Activated CD4-positive, alpha-beta memory T cell treated with anti-CD3 and anti-CD28 coated beads, Interleukin-2, amount 10 ng/mL, durations not matched to agents 7 days and 5 days (primary cell): ENCODE measurements at regions not wholly inside any gene's neighbourhood (a gene's known extent, or its start where the extent isn't known, plus 50 kb on each side); places are given as distances from the start of the nearest gene placed in this dataset.

Experiments
- CTCF ChIA-PET: fragments of 350-600 bp; sonication (Branson Sonifier 250); formaldehyde crosslinking; loops from one replicate; lab custom pipeline; 2021; ENCODE audit warnings: antibody characterized with exemption, inconsistent platforms; lab: Charles Lee
- POLR2A ChIA-PET: fragments of 350-600 bp; sonication (Branson Sonifier 250); formaldehyde crosslinking; loops from one replicate; lab custom pipeline; 2021; ENCODE audit warnings: antibody characterized with exemption; lab: Charles Lee
- DNase-seq: peaks from one replicate; pipeline ENCODE4 v3.0.0-alpha.2; 2020
- H3K27ac Mint-ChIP-seq: one replicate; pipeline ENCODE4 v1.8.0; 2021; ENCODE audit warnings: mild to moderate bottlenecking, mixed read lengths
- H3K27me3 Mint-ChIP-seq: one replicate; pipeline ENCODE4 v1.8.0; 2021; ENCODE audit warnings: mixed read lengths
- H3K36me3 Mint-ChIP-seq: one replicate; pipeline ENCODE4 v1.8.0; 2021; ENCODE audit warnings: low read depth, mixed read lengths
- H3K4me1 Mint-ChIP-seq: one replicate; pipeline ENCODE4 v1.8.0; 2021; ENCODE audit warnings: mixed read lengths
- H3K4me3 Mint-ChIP-seq: one replicate; pipeline ENCODE4 v1.8.0; 2021; ENCODE audit warnings: mild to moderate bottlenecking, mixed read lengths
- H3K9me3 Mint-ChIP-seq: one replicate; pipeline ENCODE4 v1.8.0; 2021; ENCODE audit warnings: mixed read lengths

- H3K27ac Mint-ChIP-seq: no peak overlapping the region
- H3K9me3 Mint-ChIP-seq: no peaks in the 10 kb centered on the region
- DNase-seq: no peak
- peaks cover 19% of the 10 kb centered on the region for H3K27me3 Mint-ChIP-seq
- POLR2A ChIA-PET: no interaction called here
- no peaks in the 10 kb centered on the region for H3K4me1 Mint-ChIP-seq
- CTCF ChIA-PET: no interaction called here
- H3K4me3 Mint-ChIP-seq: no peak overlapping the region
- H3K36me3 Mint-ChIP-seq: no peaks in the 10 kb centered on the region
Measured at GRCh38 chr14:51548187-51548586, 103.5 kb upstream of the FRMD6 start.

- ChIA-PET POLR2A (no interaction called here), CTCF (no interaction called here)
- no peaks in the 10 kb centered on the region for H3K9me3 Mint-ChIP-seq
- H3K27ac Mint-ChIP-seq: no peak overlapping the region
- DNase-seq: no peak
- H3K36me3 Mint-ChIP-seq: no peaks in the 10 kb centered on the region
- no peak overlapping the region for H3K4me3 Mint-ChIP-seq
- no peaks in the 10 kb centered on the region for H3K4me1 Mint-ChIP-seq
- H3K27me3 Mint-ChIP-seq: peaks cover 18% of the 10 kb centered on the region
Measured at GRCh38 chr14:51550636-51551035, 101.1 kb upstream of the FRMD6 start.

- H3K36me3 Mint-ChIP-seq: no peaks in the 10 kb centered on the region
- H3K4me1 Mint-ChIP-seq: no peaks in the 10 kb centered on the region
- DNase-seq: no peak
- no peak overlapping the region for H3K27ac Mint-ChIP-seq
- no peaks in the 10 kb centered on the region for H3K9me3 Mint-ChIP-seq
- ChIA-PET CTCF (no interaction called here), POLR2A (interaction anchor here (1.1 kb wide), 1 partner anchor 40 kb away, joined by 3 read pairs; no protein-coding TSS in a partner anchor)
- H3K4me3 Mint-ChIP-seq: no peak overlapping the region
- peaks cover 15% of the 10 kb centered on the region for H3K27me3 Mint-ChIP-seq
Measured at GRCh38 chr14:51552275-51552674, 99.4 kb upstream of the FRMD6 start.

GRCh38 chr14:51552768-51553404 is 98.8 kb upstream of the FRMD6 start:
- POLR2A ChIA-PET: interaction anchor here (1.1 kb wide), 1 partner anchor 39 kb away, joined by 3 read pairs; no protein-coding TSS in a partner anchor
- DNase-seq: no peak
- H3K4me1 Mint-ChIP-seq: no peaks in the 10 kb centered on the region
- no peak overlapping the region for H3K27ac Mint-ChIP-seq
- CTCF ChIA-PET: no interaction called here
- no peak overlapping the region for H3K4me3 Mint-ChIP-seq
- peaks cover 13% of the 10 kb centered on the region for H3K27me3 Mint-ChIP-seq
- H3K36me3 Mint-ChIP-seq: no peaks in the 10 kb centered on the region
- H3K9me3 Mint-ChIP-seq: no peaks in the 10 kb centered on the region

- Mint-ChIP-seq H3K27me3 (peaks cover 13% of the 10 kb centered on the region), H3K36me3 (no peaks in the 10 kb centered on the region), H3K4me1 (no peaks in the 10 kb centered on the region), H3K9me3 (no peaks in the 10 kb centered on the region), H3K27ac (no peak overlapping the region), H3K4me3 (no peak overlapping the region)
- DNase-seq: no peak
- CTCF ChIA-PET: no interaction called here
- POLR2A ChIA-PET: no interaction called here
Measured at GRCh38 chr14:51554339-51554920, 97.3 kb upstream of the FRMD6 start.

GRCh38 chr14:51554953-51555352 is 96.8 kb upstream of the FRMD6 start:
- Mint-ChIP-seq H3K27ac (no peak overlapping the region), H3K27me3 (peaks cover 13% of the 10 kb centered on the region), H3K9me3 (no peaks in the 10 kb centered on the region), H3K4me1 (no peaks in the 10 kb centered on the region), H3K4me3 (no peak overlapping the region), H3K36me3 (no peaks in the 10 kb centered on the region)
- CTCF ChIA-PET: interaction anchor here (1.0 kb wide), 1 partner anchor 422 kb away, joined by 3 read pairs; no protein-coding TSS in a partner anchor
- DNase-seq: no peak
- POLR2A ChIA-PET: no interaction called here

GRCh38 chr14:51561141-51561540 is 90.6 kb upstream of the FRMD6 start:
- Mint-ChIP-seq H3K27me3 (peaks cover 2% of the 10 kb centered on the region), H3K36me3 (no peaks in the 10 kb centered on the region), H3K27ac (no peak overlapping the region)

GRCh38 chr14:51562816-51563215 is 88.9 kb upstream of the FRMD6 start:
- DNase-seq: no peak
- Mint-ChIP-seq H3K27ac (no peak overlapping the region), H3K9me3 (no peaks in the 10 kb centered on the region), H3K4me1 (peaks cover 13% of the 10 kb centered on the region), H3K27me3 (no peaks in the 10 kb centered on the region), H3K36me3 (no peaks in the 10 kb centered on the region), H3K4me3 (no peak overlapping the region)
- ChIA-PET CTCF (no interaction called here), POLR2A (no interaction called here)

More at GRCh38 chr14:51561141-51561540, 90.6 kb upstream of the FRMD6 start:
- POLR2A ChIA-PET: no interaction called here
- Mint-ChIP-seq H3K9me3 (no peaks in the 10 kb centered on the region), H3K4me1 (no peaks in the 10 kb centered on the region), H3K4me3 (no peak overlapping the region)
- CTCF ChIA-PET: no interaction called here
- DNase-seq: no peak

GRCh38 chr14:51563560-51563959 is 88.2 kb upstream of the FRMD6 start:
- no peaks in the 10 kb centered on the region for H3K9me3 Mint-ChIP-seq
- no peak overlapping the region for H3K4me3 Mint-ChIP-seq
- ChIA-PET POLR2A (no interaction called here), CTCF (no interaction called here)
- DNase-seq: no peak
- no peak overlapping the region for H3K27ac Mint-ChIP-seq
- peaks cover 13% of the 10 kb centered on the region for H3K4me1 Mint-ChIP-seq
- no peaks in the 10 kb centered on the region for H3K27me3 Mint-ChIP-seq
- no peaks in the 10 kb centered on the region for H3K36me3 Mint-ChIP-seq

- ChIA-PET CTCF (no interaction called here), POLR2A (no interaction called here)
- no peaks in the 10 kb centered on the region for H3K27me3 Mint-ChIP-seq
Measured at GRCh38 chr14:51564460-51564859, 87.2 kb upstream of the FRMD6 start.

GRCh38 chr14:51564986-51565604 is 86.6 kb upstream of the FRMD6 start:
- Mint-ChIP-seq H3K4me3 (no peak overlapping the region), H3K27me3 (no peaks in the 10 kb centered on the region), H3K9me3 (no peaks in the 10 kb centered on the region), H3K36me3 (no peaks in the 10 kb centered on the region), H3K4me1 (peaks cover 13% of the 10 kb centered on the region), H3K27ac (no peak overlapping the region)
- no peak for DNase-seq
- CTCF ChIA-PET: no interaction called here
- POLR2A ChIA-PET: no interaction called here

More at GRCh38 chr14:51564460-51564859, 87.2 kb upstream of the FRMD6 start:
- Mint-ChIP-seq H3K9me3 (no peaks in the 10 kb centered on the region), H3K4me3 (no peak overlapping the region), H3K36me3 (no peaks in the 10 kb centered on the region), H3K4me1 (peaks cover 13% of the 10 kb centered on the region), H3K27ac (no peak overlapping the region)
- no peak for DNase-seq

GRCh38 chr14:51566831-51567582 is 84.7 kb upstream of the FRMD6 start:
- Mint-ChIP-seq H3K4me1 (peaks cover 13% of the 10 kb centered on the region), H3K36me3 (no peaks in the 10 kb centered on the region), H3K4me3 (no peak overlapping the region), H3K27ac (no peak overlapping the region), H3K9me3 (no peaks in the 10 kb centered on the region), H3K27me3 (peaks cover 2% of the 10 kb centered on the region)
- ChIA-PET CTCF (no interaction called here), POLR2A (no interaction called here)
- peak; percentile 23 for DNase-seq

- H3K27ac Mint-ChIP-seq: no peak overlapping the region
- no peaks in the 10 kb centered on the region for H3K9me3 Mint-ChIP-seq
- ChIA-PET POLR2A (no interaction called here), CTCF (no interaction called here)
- peaks cover 8% of the 10 kb centered on the region for H3K27me3 Mint-ChIP-seq
- DNase-seq: no peak
- H3K36me3 Mint-ChIP-seq: no peaks in the 10 kb centered on the region
- peaks cover 17% of the 10 kb centered on the region for H3K4me1 Mint-ChIP-seq
- H3K4me3 Mint-ChIP-seq: no peak overlapping the region
Measured at GRCh38 chr14:51568366-51568765, 83.3 kb upstream of the FRMD6 start.
